ENCODE measurements at regions not wholly inside any gene's neighbourhood (a gene's known extent, or its start where the extent isn't known, plus 50 kb on each side); places are given as distances from the start of the nearest gene placed in this dataset.

DNA sequence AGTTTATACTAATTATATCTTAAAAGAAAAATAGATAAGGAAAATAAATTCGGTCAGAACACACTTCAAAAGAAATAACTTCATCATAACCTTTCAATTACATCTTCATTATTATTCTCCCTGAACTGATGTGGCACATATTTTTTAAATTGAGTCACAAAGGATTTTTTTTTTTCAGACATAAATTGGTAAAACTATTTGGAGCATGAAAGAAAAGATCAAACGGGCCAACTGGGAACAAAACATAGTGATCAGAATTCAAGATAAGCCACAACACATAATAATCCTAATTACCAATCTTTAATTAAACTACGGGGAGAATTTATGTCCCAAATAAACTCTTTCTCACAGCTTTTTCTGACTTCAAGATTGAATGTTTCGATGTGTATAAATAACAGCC is 258.2 kb upstream of the MAGI2 start:
- TF ChIP-seq, protein P1, sequence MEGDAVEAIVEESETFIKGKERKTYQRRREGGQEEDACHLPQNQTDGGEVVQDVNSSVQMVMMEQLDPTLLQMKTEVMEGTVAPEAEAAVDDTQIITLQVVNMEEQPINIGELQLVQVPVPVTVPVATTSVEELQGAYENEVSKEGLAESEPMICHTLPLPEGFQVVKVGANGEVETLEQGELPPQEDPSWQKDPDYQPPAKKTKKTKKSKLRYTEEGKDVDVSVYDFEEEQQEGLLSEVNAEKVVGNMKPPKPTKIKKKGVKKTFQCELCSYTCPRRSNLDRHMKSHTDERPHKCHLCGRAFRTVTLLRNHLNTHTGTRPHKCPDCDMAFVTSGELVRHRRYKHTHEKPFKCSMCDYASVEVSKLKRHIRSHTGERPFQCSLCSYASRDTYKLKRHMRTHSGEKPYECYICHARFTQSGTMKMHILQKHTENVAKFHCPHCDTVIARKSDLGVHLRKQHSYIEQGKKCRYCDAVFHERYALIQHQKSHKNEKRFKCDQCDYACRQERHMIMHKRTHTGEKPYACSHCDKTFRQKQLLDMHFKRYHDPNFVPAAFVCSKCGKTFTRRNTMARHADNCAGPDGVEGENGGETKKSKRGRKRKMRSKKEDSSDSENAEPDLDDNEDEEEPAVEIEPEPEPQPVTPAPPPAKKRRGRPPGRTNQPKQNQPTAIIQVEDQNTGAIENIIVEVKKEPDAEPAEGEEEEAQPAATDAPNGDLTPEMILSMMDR (IDR thresholded peaks at IDR 0.05), result no peak
- TF ChIP-seq POLR2A (IDR thresholded peaks at IDR 0.05), result no peak
